ENCODE measurements at regions not wholly inside any gene's neighbourhood (a gene's known extent, or its start where the extent isn't known, plus 50 kb on each side); places are given as distances from the start of the nearest gene placed in this dataset.

- TF ChIP-seq SMC3 (IDR thresholded peaks at IDR 0.05; ENCODE audit: low read depth, low read length): no peak
- no peak for TF ChIP-seq CTCF (conservative IDR thresholded peaks at IDR 0.05; ENCODE audit: low read depth, low read length)
- no peak for TF ChIP-seq POLR2A (IDR thresholded peaks at IDR 0.05; ENCODE audit: low read depth, low read length)
- no peak for TF ChIP-seq CEBPB (IDR thresholded peaks at IDR 0.05; ENCODE audit: low read depth, low read length)
- no peak for TF ChIP-seq MXI1 (IDR thresholded peaks at IDR 0.05; ENCODE audit: borderline replicate concordance, low read depth, low read length)
- TF ChIP-seq BHLHE40 (IDR thresholded peaks at IDR 0.05; ENCODE audit: low read depth, low read length): no peak
- no peak for TF ChIP-seq ELK1 (IDR thresholded peaks at IDR 0.05; ENCODE audit: borderline replicate concordance, low read depth, low read length)
- TF ChIP-seq RAD21 (IDR thresholded peaks at IDR 0.05; ENCODE audit: low read length): no peak
- TF ChIP-seq NFE2L2 (IDR thresholded peaks at IDR 0.05; ENCODE audit: low read depth, low read length): no peak
- TF ChIP-seq USF2 (IDR thresholded peaks at IDR 0.05; ENCODE audit: low read depth, low read length): no peak
- no peak for TF ChIP-seq FOS (IDR thresholded peaks at IDR 0.05; ENCODE audit: low read depth, low read length)
- TF ChIP-seq MAZ (IDR thresholded peaks at IDR 0.05; ENCODE audit: borderline replicate concordance, low read depth, low read length): no peak
- no peak for TF ChIP-seq RFX5 (IDR thresholded peaks at IDR 0.05; ENCODE audit: low read depth, low read length)
Measured at GRCh38 chr2:67318993-67319481, 78.1 kb upstream of the ETAA1 start.

All from IMR-90 (cell line).